ENCODE measurements at regions not wholly inside any gene's neighbourhood (a gene's known extent, or its start where the extent isn't known, plus 50 kb on each side); places are given as distances from the start of the nearest gene placed in this dataset.

GRCh38 chr3:177665122-177665808 lies 468.0 kb upstream of the TBL1XR1 start:
- no peak overlapping the region for H3K56ac ChIP-seq (replicated peaks; ENCODE audit: insufficient read length, low read depth, low read length)
- H3K4me3 ChIP-seq (ENCODE audit: extremely low read depth in 1 of 4, insufficient read depth in 2 of 4, low read depth in 3 of 4, low read length in 4 of 4) = no peak overlapping the region
- no peak overlapping the region for H2BK120ac ChIP-seq (replicated peaks; ENCODE audit: low read depth, low read length)
- no peak overlapping the region for H4K91ac ChIP-seq (replicated peaks; ENCODE audit: insufficient read length, low read length)
- no peak overlapping the region for H2BK15ac ChIP-seq (ENCODE audit: low read length)
- DNase-seq (ENCODE audit: low read depth in 1 of 2, low spot score in 2 of 2) (no peak), FAIRE-seq (no peak)
- no peak overlapping the region for H3K18ac ChIP-seq (ENCODE audit: extremely low read depth, low read length)
- no peak overlapping the region for H2BK20ac ChIP-seq (ENCODE audit: low read length)
- H2AFZ ChIP-seq (ENCODE audit: low read length) = no peak overlapping the region
- H3K23ac ChIP-seq (ENCODE audit: insufficient read length) = no peak overlapping the region
- no peak overlapping the region for H3K14ac ChIP-seq (ENCODE audit: insufficient read length)
- TF ChIP-seq POLR2AphosphoS5 (IDR thresholded peaks at IDR 0.05; ENCODE audit: low read depth, low read length) (no peak), CHD1 (IDR thresholded peaks at IDR 0.05; ENCODE audit: low read depth, low read length) (no peak), BCL11A (IDR thresholded peaks at IDR 0.05; ENCODE audit: low read depth in 2 of 2, low read length in 2 of 2) (no peak)
- H3K36me3 ChIP-seq (ENCODE audit: control insufficient read depth in 2 of 4, insufficient read depth in 4 of 4, low read length in 3 of 4) = no peaks in the 10 kb centered on the region; a peak in 1 of 8 replicates
- H2AK5ac ChIP-seq (ENCODE audit: low read depth, low read length) = no peak overlapping the region
- H3K27ac ChIP-seq (ENCODE audit: low read depth, low read length) = no peak overlapping the region
- no peaks in the 10 kb centered on the region for H3K79me2 ChIP-seq (ENCODE audit: control insufficient read depth in 1 of 2, insufficient read depth in 2 of 2, low read length in 2 of 2)
- H3K23me2 ChIP-seq (ENCODE audit: low read depth, low read length) = no peaks in the 10 kb centered on the region
- ChIA-PET POLR2A (ENCODE audit: partially characterized antibody) (no interaction called here), CTCF (ENCODE audit: partially characterized antibody) (interaction anchor here (0.6 to 1.3 kb wide), 3 partner anchors 115 to 596 kb away, joined by 3 read pairs; no protein-coding TSS in a partner anchor)
- 96% methylated on average over 9 of the region's 9 CpGs; no CpG with 5 or more reads in 1 of the 2 experiments for WGBS, 2 experiments (ENCODE audit: extremely low coverage in 1 of 2, insufficient coverage in 1 of 2, insufficient read length in 1 of 2, insufficient replicate concordance in 2 of 2, low coverage in 1 of 2, low lambda C conversion rate in 2 of 2, missing lambda C conversion rate in 1 of 2)
- H3K9ac ChIP-seq (replicated peaks in 1 of 4; ENCODE audit: extremely low read depth in 1 of 4, low read depth in 3 of 4, low read length in 3 of 4) = no peak overlapping the region
- peaks cover 6 to 10% of the 10 kb centered on the region in 2 experiments for H3K9me3 ChIP-seq (ENCODE audit: insufficient read depth in 2 of 2, low read depth in 1 of 2, low read length in 1 of 2)
- H3K27me3 ChIP-seq (replicated peaks in 1 of 4; ENCODE audit: control insufficient read depth in 3 of 4, extremely low read depth in 1 of 4, insufficient read depth in 3 of 4, low read length in 3 of 4) = no peaks in the 10 kb centered on the region
- no peaks in the 10 kb centered on the region for H3K79me1 ChIP-seq (ENCODE audit: low read depth, low read length)
- H3K4me1 ChIP-seq (replicated peaks in 1 of 4; ENCODE audit: control insufficient read depth in 3 of 4, insufficient read depth in 4 of 4, low read length in 3 of 4) = no peaks in the 10 kb centered on the region
- no peak overlapping the region for H3K4me2 ChIP-seq (ENCODE audit: insufficient read depth in 1 of 2, low read depth in 2 of 2, low read length in 2 of 2)
- H4K5ac ChIP-seq (ENCODE audit: insufficient read length, low read depth, low read length) = no peak overlapping the region
- no peaks in the 10 kb centered on the region for H4K20me1 ChIP-seq (replicated peaks in 1 of 2; ENCODE audit: control insufficient read depth in 1 of 2, insufficient read depth in 2 of 2, low read length in 2 of 2)
- H3K4ac ChIP-seq (replicated peaks; ENCODE audit: insufficient read length, low read depth, low read length) = no peak overlapping the region
- no peak overlapping the region for H4K8ac ChIP-seq (ENCODE audit: extremely low read depth, insufficient read depth, low read length)
- no peak overlapping the region for H2BK5ac ChIP-seq (ENCODE audit: low read depth, low read length)
- H2BK12ac ChIP-seq (ENCODE audit: low read depth, low read length) = no peak overlapping the region
